ENCODE measurements at regions not wholly inside any gene's neighbourhood (a gene's known extent, or its start where the extent isn't known, plus 50 kb on each side); places are given as distances from the start of the nearest gene placed in this dataset.
A peak's percentile ranks its signal among the peaks of the same experiment; 100 is the strongest.

DNA sequence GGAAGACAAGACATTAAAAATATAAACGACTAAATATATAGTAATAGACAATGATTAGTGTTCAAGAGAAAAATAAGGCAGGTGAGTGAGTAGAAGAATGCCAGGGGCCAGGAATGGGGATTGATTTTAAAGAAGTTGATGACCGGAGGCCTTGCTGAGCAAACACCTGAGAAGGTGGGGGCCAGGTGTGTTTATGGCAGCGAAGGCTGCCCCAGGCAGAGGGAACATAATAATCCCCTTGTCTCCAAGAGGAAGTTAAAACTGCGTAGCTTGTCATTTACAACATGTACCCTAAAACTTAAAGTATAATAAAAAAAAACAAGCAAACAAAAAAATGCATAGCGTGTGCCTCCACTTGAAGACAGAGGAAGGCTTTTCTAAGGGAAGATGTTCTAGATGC, 220.3 kb downstream of the URB2 start:
- H3K27me3 ChIP-seq (replicated peaks; ENCODE audit: insufficient read depth) = peaks cover 8% of the 10 kb centered on the region; the same call in 1 of the 2 replicates
- TF ChIP-seq EZH2 (IDR thresholded peaks at IDR 0.05; ENCODE audit: insufficient read depth, poor library complexity, severe bottlenecking) (no peak), EZH2phosphoT487 (IDR thresholded peaks at IDR 0.05; ENCODE audit: insufficient read depth, low read depth) (no peak)
- H4K20me1 ChIP-seq (ENCODE audit: insufficient read depth) = no peaks in the 10 kb centered on the region
- DNase-seq = no peak
- no peaks in the 10 kb centered on the region for H3K36me3 ChIP-seq (ENCODE audit: low read depth)
- in situ Hi-C loops (cut with MboI) = no loop called here
- H3F3A ChIP-seq (ENCODE audit: insufficient read depth) = no peaks in the 10 kb centered on the region
- H3K4me3 ChIP-seq = no peak overlapping the region
- WGBS, 2 experiments (ENCODE audit: low coverage in 1 of 2, low lambda C conversion rate in 2 of 2, missing lambda C conversion rate in 2 of 2) = 51 to 64% methylated on average over 5 of the region's 5 CpGs
- H3K9me2 ChIP-seq (ENCODE audit: insufficient read depth) = no peaks in the 10 kb centered on the region
- no peak overlapping the region for H3K4me2 ChIP-seq (ENCODE audit: unreplicated experiment)
- H3K27ac ChIP-seq = no peak overlapping the region
- H3K9me3 ChIP-seq (ENCODE audit: low read depth) = no peaks in the 10 kb centered on the region
- H3K4me1 ChIP-seq (ENCODE audit: insufficient read depth) = no peaks in the 10 kb centered on the region
- H3K79me2 ChIP-seq (ENCODE audit: insufficient read depth) = no peaks in the 10 kb centered on the region
- no peak overlapping the region for H2AFZ ChIP-seq
- H3K9ac ChIP-seq = no peak overlapping the region

DNA sequence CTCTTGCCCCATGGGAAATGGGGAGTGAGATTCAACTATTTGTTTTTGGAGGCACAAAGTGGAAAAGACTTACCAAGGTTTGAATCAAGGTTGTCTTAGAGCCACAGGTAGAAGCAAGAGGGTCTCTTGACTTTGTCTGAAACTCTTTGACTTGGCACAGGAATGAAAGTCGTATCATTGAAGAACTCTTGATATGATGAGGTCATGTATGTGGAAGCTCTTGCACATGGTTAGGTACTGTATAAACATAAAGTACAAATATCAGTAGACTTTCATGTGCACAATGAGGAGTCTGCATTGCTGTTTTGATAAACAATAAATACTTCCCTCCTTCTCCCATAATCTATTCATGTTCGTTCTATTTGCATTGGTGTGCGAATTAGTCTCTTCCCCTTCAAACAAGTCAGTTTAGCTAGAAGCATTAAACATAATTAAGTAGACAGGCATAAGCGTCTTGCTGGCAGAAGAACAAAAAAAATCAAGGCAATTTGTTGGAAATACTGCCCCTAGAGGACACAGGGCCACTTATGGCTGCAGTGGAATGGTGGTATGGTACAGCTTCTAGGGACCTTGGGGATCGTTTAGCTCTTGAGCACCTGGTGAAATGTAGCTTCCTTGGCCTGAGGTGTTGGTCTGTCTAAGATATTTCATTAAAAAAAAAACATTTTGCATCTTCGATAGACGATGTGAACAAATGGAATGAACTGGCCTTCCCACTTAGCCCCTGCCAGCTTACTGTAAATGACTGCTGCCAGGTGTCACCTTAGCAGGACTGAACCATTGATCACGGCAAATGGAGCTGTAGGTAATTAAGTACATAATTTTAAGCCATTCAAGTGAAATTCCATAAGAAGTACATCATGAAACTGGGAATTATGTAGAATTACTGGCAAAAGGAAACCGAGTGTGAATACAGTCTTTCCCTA, 218.0 kb upstream of the GALNT2 start:
- H3K27ac ChIP-seq = no peak overlapping the region
- TF ChIP-seq EZH2phosphoT487 (IDR thresholded peaks at IDR 0.05; ENCODE audit: insufficient read depth, low read depth) (no peak), EZH2 (IDR thresholded peaks at IDR 0.05; ENCODE audit: insufficient read depth, poor library complexity, severe bottlenecking) (no peak)
- H4K20me1 ChIP-seq (ENCODE audit: insufficient read depth) = no peaks in the 10 kb centered on the region
- no peak overlapping the region for H3K9ac ChIP-seq
- no peaks in the 10 kb centered on the region for H3K9me3 ChIP-seq (ENCODE audit: low read depth)
- H3K27me3 ChIP-seq (replicated peaks; ENCODE audit: insufficient read depth) = peaks cover 9% of the 10 kb centered on the region; the same call in 1 of the 2 replicates
- H3K4me1 ChIP-seq (ENCODE audit: insufficient read depth) = no peaks in the 10 kb centered on the region
- DNase-seq = peak; percentile 56
- no peak overlapping the region for H2AFZ ChIP-seq
- no peaks in the 10 kb centered on the region for H3K36me3 ChIP-seq (ENCODE audit: low read depth)
- no peaks in the 10 kb centered on the region for H3K9me2 ChIP-seq (ENCODE audit: insufficient read depth)
- H3K4me3 ChIP-seq = no peak overlapping the region
- no peaks in the 10 kb centered on the region for H3F3A ChIP-seq (ENCODE audit: insufficient read depth)
- in situ Hi-C loops (cut with MboI) = no loop called here
- 24 to 34% methylated on average over 9 of the region's 9 CpGs for WGBS, 2 experiments (ENCODE audit: low coverage in 1 of 2, low lambda C conversion rate in 2 of 2, missing lambda C conversion rate in 2 of 2)
- no peak overlapping the region for H3K4me2 ChIP-seq (ENCODE audit: unreplicated experiment)
- no peaks in the 10 kb centered on the region for H3K79me2 ChIP-seq (ENCODE audit: insufficient read depth)

DNA sequence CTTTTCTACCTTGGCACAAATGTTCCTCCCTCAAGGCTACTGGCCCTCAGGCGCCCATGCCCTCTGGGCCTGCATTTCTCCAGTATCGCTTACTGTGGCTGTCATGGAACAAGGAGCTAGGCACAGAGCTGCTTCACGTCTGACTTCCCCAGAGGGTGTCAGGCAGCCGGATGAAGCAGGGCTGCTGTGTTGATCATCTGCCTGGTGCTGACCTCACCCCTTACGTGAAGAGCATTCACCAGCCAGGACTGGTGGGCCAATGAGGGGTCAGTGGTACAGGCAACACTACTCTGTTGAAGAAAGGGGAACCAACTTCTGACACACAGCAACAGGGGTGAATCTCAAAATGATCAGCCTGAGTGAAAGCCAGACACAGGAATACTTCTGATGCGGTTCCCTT, 215.5 kb upstream of the GALNT2 start:
- Histone ChIP-seq H3K27ac (no peak overlapping the region), H4K20me1 (ENCODE audit: insufficient read depth) (no peaks in the 10 kb centered on the region), H3K27me3 (replicated peaks; ENCODE audit: insufficient read depth) (peaks cover 6% of the 10 kb centered on the region; the same call in 1 of the 2 replicates), H3K9me3 (ENCODE audit: low read depth) (no peaks in the 10 kb centered on the region), H3K4me2 (ENCODE audit: unreplicated experiment) (no peak overlapping the region), H3K9me2 (ENCODE audit: insufficient read depth) (no peaks in the 10 kb centered on the region), H3K9ac (no peak overlapping the region), H3F3A (ENCODE audit: insufficient read depth) (no peaks in the 10 kb centered on the region), H3K79me2 (ENCODE audit: insufficient read depth) (no peaks in the 10 kb centered on the region), H2AFZ (no peak overlapping the region), H3K4me3 (no peak overlapping the region), H3K36me3 (ENCODE audit: low read depth) (no peaks in the 10 kb centered on the region), H3K4me1 (ENCODE audit: insufficient read depth) (no peaks in the 10 kb centered on the region)
- no peak for DNase-seq
- in situ Hi-C loops (cut with MboI) = no loop called here
- TF ChIP-seq EZH2 (IDR thresholded peaks at IDR 0.05; ENCODE audit: insufficient read depth, poor library complexity, severe bottlenecking) (no peak), EZH2phosphoT487 (IDR thresholded peaks at IDR 0.05; ENCODE audit: insufficient read depth, low read depth) (no peak)
- 47% methylated on average over 6 of the region's 6 CpGs for WGBS, 2 experiments (ENCODE audit: low coverage in 1 of 2, low lambda C conversion rate in 2 of 2, missing lambda C conversion rate in 2 of 2)

DNA sequence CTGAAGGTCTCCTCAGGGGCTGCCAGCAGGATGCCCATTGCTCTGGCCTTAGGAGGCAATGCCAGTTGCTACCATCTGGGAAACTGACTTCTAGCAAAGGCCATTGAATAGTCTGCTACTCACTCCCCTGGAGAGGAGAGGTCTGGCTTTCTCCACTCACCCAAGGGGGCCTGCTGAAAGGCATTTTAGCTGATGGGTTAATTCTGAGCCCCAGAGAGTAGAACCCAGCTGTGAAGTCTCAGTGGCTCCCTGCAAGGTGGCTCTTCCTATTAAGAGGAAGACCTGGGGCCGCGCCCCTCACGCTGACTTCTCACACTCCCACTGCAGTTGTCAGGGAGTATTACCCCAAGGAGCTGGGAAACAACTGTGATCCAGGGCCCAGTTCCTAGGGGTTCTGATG, 213.3 kb upstream of the GALNT2 start:
- Histone ChIP-seq H3K9ac (no peak overlapping the region), H3K4me3 (no peak overlapping the region), H3K36me3 (ENCODE audit: low read depth) (no peaks in the 10 kb centered on the region), H3K9me2 (ENCODE audit: insufficient read depth) (no peaks in the 10 kb centered on the region), H3K27ac (no peak overlapping the region), H3K9me3 (ENCODE audit: low read depth) (no peaks in the 10 kb centered on the region), H3K79me2 (ENCODE audit: insufficient read depth) (no peaks in the 10 kb centered on the region), H3K27me3 (replicated peaks; ENCODE audit: insufficient read depth) (peaks cover 6% of the 10 kb centered on the region; the same call in 1 of the 2 replicates), H3K4me1 (ENCODE audit: insufficient read depth) (no peaks in the 10 kb centered on the region), H4K20me1 (ENCODE audit: insufficient read depth) (no peaks in the 10 kb centered on the region), H3F3A (ENCODE audit: insufficient read depth) (no peaks in the 10 kb centered on the region), H3K4me2 (ENCODE audit: unreplicated experiment) (no peak overlapping the region), H2AFZ (no peak overlapping the region)
- in situ Hi-C loops (cut with MboI) = no loop called here
- TF ChIP-seq EZH2phosphoT487 (IDR thresholded peaks at IDR 0.05; ENCODE audit: insufficient read depth, low read depth) = no peak
- no peak for TF ChIP-seq EZH2 (IDR thresholded peaks at IDR 0.05; ENCODE audit: insufficient read depth, poor library complexity, severe bottlenecking)
- 67 to 82% methylated on average over 3 of the region's 3 CpGs for WGBS, 2 experiments (ENCODE audit: low coverage in 1 of 2, low lambda C conversion rate in 2 of 2, missing lambda C conversion rate in 2 of 2)
- no peak for DNase-seq

All from GM23248 (cell line).